Testis (tissue), 2 donors: ENCODE measurements at regions not wholly inside any gene's neighbourhood (a gene's known extent, or its start where the extent isn't known, plus 50 kb on each side); places are given as distances from the start of the nearest gene placed in this dataset.

ENCODE experiments used
- DNase-seq: peaks from one replicate; pipeline ENCODE4 v3.0.0-alpha.2; 2019
- H3K27ac ChIP-seq, 2 donors: fragments of 200-600 bp; sonication (generic); one replicate each; pipeline ENCODE4 v1.5.1; 2019
- H3K27me3 ChIP-seq: fragments of 200-600 bp; sonication (generic); one replicate; pipeline ENCODE4 v1.5.1; 2019
- H3K36me3 ChIP-seq: fragments of 200-600 bp; sonication (generic); one replicate; pipeline ENCODE4 v1.5.1; 2017; ENCODE audit warnings: low read depth; ENCODE audit errors: missing control alignments
- H3K4me1 ChIP-seq: fragments of 200-600 bp; sonication (generic); one replicate; pipeline ENCODE4 v1.5.1; 2019
- H3K4me3 ChIP-seq, 2 donors: fragments of 200-600 bp; sonication (generic); one replicate each; pipeline ENCODE4 v1.5.1; 2017 to 2019
- H3K9me3 ChIP-seq: fragments of 200-600 bp; sonication (generic); one replicate; pipeline ENCODE4 v1.5.1; 2017
- CTCF ChIP-seq, 3 experiments: fragments of 450-650 bp in 2 of 3; fragments of 200-600 bp in 1 of 3; sonication (generic) in 1 of 3; IDR thresholded peaks; one replicate each; pipeline ENCODE4 v1.5.1; 2016 to 2019; ENCODE audit warnings: antibody characterized with exemption in 3 of 3, mild to moderate bottlenecking in 2 of 3, moderate library complexity in 1 of 3
- POLR2A ChIP-seq: fragments of 450-650 bp; IDR thresholded peaks from one replicate; pipeline ENCODE4 v1.6.1; 2017; ENCODE audit warnings: antibody characterized with exemption, mild to moderate bottlenecking, moderate library complexity
- WGBS, 2 donors: methylation state at CpG; one replicate each; pipeline ENCODE4 v1.1.5; 2018; 5-methylcytosine and 5-hydroxymethylcytosine counted together
- intact Hi-C: fragments of 100-400 bp; cut with DNase I; formaldehyde crosslinking; loops from one replicate; pipeline ENCODE4 v1.15.1; 2023; ENCODE audit warnings: low total_unique reads

GRCh38 chr7:121669144-121669543 lies 203.8 kb upstream of the PTPRZ1 start:
- no peaks in the 10 kb centered on the region for H3K4me1 ChIP-seq
- no peaks in the 10 kb centered on the region for H3K9me3 ChIP-seq
- H3K36me3 ChIP-seq = no peaks in the 10 kb centered on the region
- DNase-seq = no peak
- intact Hi-C loops = no loop called here
- no peaks in the 10 kb centered on the region for H3K27me3 ChIP-seq
- no peak for TF ChIP-seq POLR2A
- no peak for TF ChIP-seq CTCF (IDR thresholded peaks at IDR 0.05)
- H3K4me3 ChIP-seq = no peak overlapping the region
- no peak overlapping the region for H3K27ac ChIP-seq

- no peak for DNase-seq
- TF ChIP-seq CTCF (IDR thresholded peaks at IDR 0.05) (no peak), POLR2A (no peak)
- no peak overlapping the region for H3K4me3 ChIP-seq
- H3K36me3 ChIP-seq = no peaks in the 10 kb centered on the region
- intact Hi-C loops = no loop called here
- H3K4me1 ChIP-seq = no peaks in the 10 kb centered on the region
- no peak overlapping the region for H3K27ac ChIP-seq
- no peaks in the 10 kb centered on the region for H3K27me3 ChIP-seq
- no peaks in the 10 kb centered on the region for H3K9me3 ChIP-seq
- 59 to 65% methylated on average over 1 of the region's 1 CpG for WGBS, 2 donors
Observed at GRCh38 chr7:121666306-121666705, 206.7 kb upstream of the PTPRZ1 start.

- TF ChIP-seq POLR2A = no peak
- TF ChIP-seq CTCF (IDR thresholded peaks at IDR 0.05) = no peak
- intact Hi-C loops = no loop called here
- 85 to 98% methylated on average over 1 of the region's 1 CpG for WGBS, 2 donors
Observed at GRCh38 chr7:121643320-121643719, 229.6 kb upstream of the PTPRZ1 start.

GRCh38 chr7:121639705-121640104 lies 233.3 kb upstream of the PTPRZ1 start:
- intact Hi-C loops = no loop called here
- no peaks in the 10 kb centered on the region for H3K27me3 ChIP-seq
- no peak for TF ChIP-seq POLR2A
- no peak for TF ChIP-seq CTCF (IDR thresholded peaks at IDR 0.05)
- no peaks in the 10 kb centered on the region for H3K9me3 ChIP-seq
- no peak for DNase-seq
- H3K4me1 ChIP-seq = no peaks in the 10 kb centered on the region
- no peak overlapping the region for H3K27ac ChIP-seq
- H3K4me3 ChIP-seq = no peak overlapping the region
- H3K36me3 ChIP-seq = no peaks in the 10 kb centered on the region
- 55 to 70% methylated on average over 5 of the region's 5 CpGs for WGBS, 2 donors

More at GRCh38 chr7:121643320-121643719, 229.6 kb upstream of the PTPRZ1 start:
- H3K4me1 ChIP-seq = no peaks in the 10 kb centered on the region
- H3K4me3 ChIP-seq = no peak overlapping the region
- DNase-seq = no peak
- no peaks in the 10 kb centered on the region for H3K27me3 ChIP-seq
- no peak overlapping the region for H3K27ac ChIP-seq
- H3K9me3 ChIP-seq = no peaks in the 10 kb centered on the region
- H3K36me3 ChIP-seq = no peaks in the 10 kb centered on the region

GRCh38 chr7:121638286-121638685 lies 234.7 kb upstream of the PTPRZ1 start:
- H3K36me3 ChIP-seq = no peaks in the 10 kb centered on the region
- intact Hi-C loops = no loop called here
- TF ChIP-seq POLR2A = no peak
- no peak for TF ChIP-seq CTCF (IDR thresholded peaks at IDR 0.05)
- no peak overlapping the region for H3K4me3 ChIP-seq
- no peaks in the 10 kb centered on the region for H3K4me1 ChIP-seq
- no peak for DNase-seq
- no peaks in the 10 kb centered on the region for H3K9me3 ChIP-seq
- 90% methylated on average over 3 of the region's 3 CpGs for WGBS, 2 donors
- no peaks in the 10 kb centered on the region for H3K27me3 ChIP-seq
- H3K27ac ChIP-seq = no peak overlapping the region
